GM18870 (cell line): ENCODE measurements at regions not wholly inside any gene's neighbourhood (a gene's known extent, or its start where the extent isn't known, plus 50 kb on each side); places are given as distances from the start of the nearest gene placed in this dataset.

ENCODE experiments used
- ATAC-seq: cut with Tn5 transposase; IDR thresholded peaks from one replicate; pipeline ENCODE4 v1.9.1; 2021; ENCODE audit warnings: moderate library complexity; ENCODE audit not compliant: unreplicated experiment

DNA sequence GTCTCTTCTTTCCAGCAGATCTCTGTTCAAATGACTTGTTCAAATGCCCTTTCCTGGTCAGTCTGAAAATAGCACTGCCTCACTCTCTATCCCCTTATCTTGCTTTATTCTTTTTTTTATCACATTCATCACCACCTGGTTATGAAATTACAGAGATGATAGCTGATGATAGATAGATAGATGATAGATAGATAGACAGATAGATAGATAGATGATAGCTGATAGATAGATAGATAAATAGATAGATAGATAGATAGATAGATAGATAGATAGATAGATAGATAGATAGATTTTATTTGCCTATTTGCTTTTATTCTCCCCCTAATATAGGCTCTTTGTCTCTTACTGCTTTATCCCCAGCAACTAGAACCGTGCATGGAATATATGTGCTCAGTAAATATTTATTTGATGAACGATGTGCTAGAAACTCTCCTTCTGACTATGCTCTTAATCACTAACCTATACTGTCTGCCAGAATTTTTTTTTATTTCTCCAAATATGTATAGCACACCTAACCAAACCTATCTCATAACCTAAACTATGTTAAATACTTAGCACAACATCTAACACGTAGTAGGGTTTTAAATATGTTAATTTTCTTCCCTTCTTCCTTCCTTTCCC, 372.8 kb upstream of the DUSP10 start:
- no peak for ATAC-seq

DNA sequence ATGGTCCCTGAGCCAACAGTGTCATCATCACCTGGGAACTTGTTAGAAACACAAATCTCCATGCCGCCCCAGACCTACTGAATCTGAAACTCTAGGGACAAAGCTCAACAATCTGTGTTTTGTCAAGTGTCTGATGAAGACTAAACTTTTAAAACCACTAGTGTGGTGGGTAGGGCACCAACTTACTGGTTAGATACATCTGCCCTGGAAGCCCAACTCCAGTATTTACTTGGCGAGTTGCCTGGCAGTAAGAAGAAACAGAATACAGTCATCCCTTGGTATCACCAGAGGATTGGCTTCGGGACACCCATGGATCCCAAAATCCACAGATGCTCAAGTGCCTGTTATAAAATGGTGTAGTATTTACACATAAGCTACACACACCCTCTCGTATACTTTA, 367.9 kb upstream of the DUSP10 start:
- no peak for ATAC-seq

DNA sequence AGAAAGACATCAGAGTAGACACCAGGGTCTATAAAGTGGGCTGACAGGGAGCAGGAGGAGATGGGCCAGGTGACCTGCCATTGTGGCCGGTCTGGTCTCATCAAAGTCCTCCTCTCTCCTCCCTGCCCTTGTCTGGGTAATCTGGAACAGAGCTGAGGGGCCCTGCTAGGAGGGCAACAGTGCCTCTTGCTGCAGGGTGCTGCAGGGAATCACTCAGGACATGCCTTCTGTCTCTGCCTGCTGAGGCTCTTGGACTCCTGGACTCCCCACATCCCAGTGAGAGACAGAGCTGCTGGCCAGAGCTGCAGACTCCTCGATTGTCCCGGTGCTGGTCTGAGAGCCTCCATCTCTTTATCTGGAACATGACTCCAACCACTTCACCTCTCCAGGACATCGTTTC, 366.1 kb upstream of the DUSP10 start:
- ATAC-seq, result no peak

DNA sequence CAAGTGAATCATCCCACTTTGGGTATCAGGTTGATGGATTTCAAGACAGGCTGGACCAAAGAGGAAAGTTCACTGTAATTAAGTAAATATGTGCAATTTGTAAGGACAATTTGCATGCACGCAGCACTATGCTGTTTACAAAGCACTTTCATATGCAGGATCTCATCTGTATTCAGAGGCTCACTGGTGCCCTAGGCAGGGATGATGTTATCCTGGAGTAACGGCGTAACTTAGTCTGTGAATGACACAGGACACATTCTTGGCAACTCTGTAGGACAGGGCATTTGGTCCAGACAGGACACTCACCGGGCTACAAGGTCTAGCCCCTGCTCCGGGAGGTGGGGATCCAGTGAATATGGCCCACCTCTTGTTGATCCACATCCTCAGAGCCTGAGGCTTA, 365.4 kb upstream of the DUSP10 start:
- ATAC-seq, result no peak

DNA sequence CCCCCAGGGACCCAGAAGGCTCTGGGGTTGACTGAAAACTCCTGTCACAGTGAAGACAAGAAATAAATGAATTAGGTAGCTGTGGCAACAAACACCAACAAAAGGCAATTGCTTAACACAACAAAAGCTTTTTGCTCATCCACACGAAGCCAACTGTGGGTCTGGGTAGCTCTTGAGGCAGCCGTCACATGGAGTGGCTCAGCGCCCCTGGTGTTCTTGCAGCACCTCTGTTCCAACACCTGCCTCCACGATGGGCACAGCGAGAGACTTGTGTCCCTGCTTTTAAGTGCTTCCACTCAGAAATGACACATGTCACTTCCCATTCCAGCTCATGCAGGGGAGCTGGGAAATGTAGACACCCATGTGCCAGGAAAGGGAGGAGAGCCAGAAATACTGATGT, 364.5 kb upstream of the DUSP10 start:
- no peak for ATAC-seq

DNA sequence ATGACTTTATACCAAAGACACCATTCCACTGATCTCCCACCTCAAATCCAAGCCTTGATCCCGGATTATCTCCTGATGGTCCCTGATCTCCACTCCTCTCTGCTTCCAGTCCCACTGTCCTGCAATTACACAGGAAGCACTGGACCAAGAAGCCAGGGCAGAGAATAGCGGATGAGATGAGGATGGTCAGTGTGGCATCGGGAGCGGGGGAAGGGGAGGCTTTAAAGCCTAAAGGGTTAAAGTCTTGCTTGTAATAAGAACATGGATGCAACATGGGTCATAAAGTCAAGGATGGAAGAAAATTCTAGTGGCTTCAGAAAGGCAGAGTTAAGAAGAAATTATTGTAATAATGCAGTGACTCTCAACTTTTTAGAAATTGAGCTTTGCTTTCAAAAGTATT, 364.0 kb upstream of the DUSP10 start:
- no peak for ATAC-seq

DNA sequence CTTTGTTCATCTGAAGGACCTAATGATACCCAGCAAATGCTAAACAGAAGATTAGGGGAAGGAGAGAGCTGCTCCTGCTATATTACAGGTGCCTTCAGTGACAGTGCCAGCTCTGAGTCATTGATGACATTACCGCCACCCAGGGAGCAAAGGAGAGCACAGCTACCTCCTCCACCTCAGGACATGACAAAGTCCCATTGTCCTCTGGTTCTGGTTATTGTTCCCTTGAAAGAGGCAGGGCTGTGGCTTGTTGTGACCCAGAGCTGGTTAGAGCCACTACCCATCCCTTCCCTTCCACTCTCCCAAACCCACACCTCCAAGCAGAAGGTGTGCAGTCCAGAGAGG, 363.5 kb upstream of the DUSP10 start:
- ATAC-seq, result peak; percentile 55

DNA sequence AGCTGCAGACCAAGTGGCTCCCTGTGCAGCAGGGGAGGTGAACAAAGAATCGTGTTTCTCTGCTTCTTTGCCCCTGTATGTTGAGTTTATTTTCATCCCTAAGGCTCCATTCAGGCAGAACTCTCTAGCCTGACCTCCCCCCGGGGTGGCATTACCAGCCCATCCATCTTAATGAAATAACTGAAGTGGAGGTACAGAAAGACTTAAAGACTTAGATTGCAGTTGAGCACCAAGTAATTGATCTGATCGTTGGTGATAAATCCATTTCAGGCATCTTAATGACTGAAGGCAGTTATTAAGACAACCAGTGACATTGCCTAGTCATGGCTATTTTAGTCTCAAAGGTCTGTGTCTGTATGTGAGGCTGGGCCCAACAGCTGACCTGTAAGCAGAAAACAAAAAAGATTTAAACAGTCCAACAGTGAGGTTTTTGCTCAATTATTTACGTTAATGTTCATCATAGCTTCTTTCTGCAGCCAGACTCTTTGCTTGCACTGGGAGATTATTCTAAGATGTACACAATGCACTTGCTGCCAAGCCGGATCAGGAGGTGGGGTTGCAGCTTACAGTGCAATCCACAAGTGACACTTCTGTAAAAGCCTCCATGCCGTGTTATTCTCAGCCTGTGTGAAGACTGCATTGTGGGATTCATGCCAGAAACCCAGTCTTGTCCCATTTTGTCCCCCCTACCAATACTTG, 363.0 kb upstream of the DUSP10 start:
- no peak for ATAC-seq

DNA sequence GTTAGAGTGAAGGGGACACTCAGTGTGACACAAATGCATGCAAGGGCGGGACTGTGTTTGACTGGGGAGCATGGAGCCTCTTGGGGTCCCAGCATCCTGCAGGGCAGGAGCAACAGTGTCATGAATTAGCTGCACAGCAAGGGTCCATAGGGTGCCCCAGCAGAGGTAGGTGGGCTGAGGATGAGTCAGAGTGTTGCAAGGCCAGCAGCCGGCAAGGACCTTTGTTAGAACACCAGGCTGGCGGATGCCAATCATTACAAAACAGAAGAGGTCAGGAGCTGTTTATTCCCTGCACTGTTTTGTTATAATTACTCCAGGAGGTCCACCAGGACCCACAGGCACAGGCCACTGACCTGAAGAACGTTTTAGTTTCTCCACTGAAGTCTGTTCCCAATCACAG, 362.2 kb upstream of the DUSP10 start:
- ATAC-seq, result no peak

DNA sequence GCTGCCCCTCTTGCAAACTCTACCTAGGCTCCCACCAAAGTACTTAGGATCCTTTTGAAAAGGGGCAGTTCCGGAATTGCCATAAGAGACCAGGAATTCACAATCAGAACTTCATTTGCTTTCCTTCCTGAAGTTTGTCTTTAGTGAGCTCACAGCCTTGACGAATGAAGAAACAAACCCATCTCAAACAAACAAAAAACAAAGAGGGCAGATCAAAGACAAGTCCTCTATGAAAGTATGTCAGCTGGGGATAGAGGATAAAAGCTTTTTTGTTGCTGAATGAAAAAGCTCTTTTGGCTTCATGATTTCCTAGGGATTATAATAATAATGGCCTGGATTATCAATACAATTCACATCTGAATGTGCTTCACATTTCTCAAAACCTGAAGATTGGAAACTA, 357.9 kb upstream of the DUSP10 start:
- ATAC-seq, result no peak

DNA sequence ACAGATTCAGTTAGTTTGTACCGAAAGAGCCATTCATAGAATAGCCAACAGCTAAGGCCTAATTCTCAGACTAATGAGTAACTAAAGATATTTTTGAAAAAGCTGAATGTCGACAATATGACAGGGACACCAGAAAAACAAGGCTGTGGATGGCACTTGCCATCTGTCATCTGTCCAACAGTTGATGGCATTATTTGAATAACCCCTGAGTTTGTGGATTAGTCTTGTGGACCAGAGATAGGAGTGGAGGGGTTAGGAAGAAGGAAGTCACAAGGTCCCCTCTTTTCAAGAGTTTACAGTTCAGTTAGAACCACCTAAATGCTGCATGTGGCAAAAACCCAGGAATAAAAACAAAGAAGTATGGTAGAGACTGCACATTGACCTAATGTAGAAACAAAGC, 356.5 kb upstream of the DUSP10 start:
- ATAC-seq, result no peak

DNA sequence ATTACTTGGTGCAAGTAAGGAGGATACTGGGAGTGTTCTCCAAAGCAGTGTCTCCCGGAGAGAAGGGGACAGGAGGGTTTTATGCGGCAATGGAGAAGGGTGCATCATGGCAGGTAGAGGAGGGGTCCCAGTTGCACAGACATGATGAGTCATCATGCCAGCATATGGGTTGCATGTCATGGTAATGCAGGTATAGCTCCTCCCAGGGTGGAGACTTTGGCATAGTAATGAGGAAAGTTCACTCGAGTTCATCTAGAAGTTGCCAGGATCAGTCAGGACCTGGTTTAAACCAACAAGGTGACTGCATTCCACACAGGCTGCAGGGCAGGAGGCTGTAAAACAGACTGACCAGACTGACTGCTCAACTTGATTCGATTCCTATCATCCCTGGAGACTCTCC, 355.7 kb upstream of the DUSP10 start:
- ATAC-seq, result no peak

DNA sequence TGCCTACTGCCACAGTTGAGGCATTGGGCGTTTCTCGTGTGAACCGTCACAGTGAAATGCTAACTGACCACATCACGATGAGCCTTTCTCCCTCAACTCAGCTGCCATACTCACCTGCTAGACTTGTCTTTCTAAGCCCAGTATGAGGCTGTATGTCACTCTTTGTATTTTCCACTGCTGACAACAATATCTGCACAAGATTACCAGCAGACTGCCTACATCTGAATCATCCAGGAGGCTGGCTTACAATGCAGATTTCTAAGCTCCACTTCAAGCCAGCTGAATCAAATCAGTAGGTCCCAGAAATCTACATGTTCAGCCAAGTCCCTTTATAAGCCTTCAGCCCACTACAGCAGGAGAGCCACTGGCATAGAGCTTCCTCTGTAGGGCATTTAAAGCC, 355.0 kb upstream of the DUSP10 start:
- ATAC-seq, result no peak

DNA sequence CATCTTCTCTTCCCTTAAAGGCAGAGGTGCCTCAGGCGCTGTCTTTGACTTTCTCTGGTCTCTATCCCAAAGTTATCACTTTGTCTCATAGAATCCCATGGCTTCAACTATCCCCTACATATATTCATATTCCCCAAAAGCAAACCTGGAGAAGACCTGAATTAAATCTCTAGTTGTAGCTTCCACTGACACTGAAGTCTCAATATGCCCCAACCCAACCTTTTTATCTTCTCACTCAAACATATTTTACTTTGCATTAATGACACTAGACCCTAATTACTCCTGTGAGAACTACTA, 354.5 kb upstream of the DUSP10 start:
- no peak for ATAC-seq

DNA sequence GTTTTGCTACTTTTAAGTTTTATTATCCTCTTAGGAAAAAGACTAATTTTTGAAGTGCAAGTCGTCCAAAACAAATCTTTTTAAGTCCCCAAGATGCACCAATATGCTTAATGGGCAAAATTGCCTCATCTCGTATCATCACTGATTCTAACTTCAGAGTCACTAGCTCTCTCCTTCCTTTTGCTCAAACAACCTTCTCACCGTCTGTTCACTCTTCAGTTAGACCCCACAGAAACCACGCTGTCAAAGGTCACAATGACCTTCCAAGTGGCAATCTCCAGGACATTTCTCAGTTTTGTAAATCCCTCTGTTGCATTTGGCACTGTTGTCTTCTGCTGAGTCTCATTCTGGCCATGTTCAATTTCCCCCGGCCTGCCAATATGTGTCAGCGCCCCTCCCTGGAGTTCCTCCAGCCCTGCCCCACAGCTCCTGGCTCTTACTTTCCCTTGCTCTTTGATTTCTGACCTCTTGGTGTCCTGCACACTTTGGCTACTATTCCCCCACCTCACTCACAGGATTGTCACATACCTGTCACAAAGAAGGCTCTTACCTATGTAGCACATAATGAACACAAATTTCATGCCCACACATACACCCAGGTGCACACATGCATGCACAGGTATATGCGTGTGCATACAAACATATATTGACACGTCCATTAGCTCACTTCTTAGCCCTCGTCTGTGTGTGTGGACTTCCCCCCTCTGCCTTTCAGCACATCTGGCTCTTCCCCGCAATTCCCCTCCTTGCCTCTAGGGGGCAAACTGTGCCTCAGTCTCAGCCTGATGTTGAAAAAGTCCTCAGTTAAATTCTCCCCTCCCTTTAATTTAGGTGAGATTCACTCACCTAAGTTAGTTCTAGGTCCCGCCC, 354.0 kb upstream of the DUSP10 start:
- peak; percentile 70 for ATAC-seq

DNA sequence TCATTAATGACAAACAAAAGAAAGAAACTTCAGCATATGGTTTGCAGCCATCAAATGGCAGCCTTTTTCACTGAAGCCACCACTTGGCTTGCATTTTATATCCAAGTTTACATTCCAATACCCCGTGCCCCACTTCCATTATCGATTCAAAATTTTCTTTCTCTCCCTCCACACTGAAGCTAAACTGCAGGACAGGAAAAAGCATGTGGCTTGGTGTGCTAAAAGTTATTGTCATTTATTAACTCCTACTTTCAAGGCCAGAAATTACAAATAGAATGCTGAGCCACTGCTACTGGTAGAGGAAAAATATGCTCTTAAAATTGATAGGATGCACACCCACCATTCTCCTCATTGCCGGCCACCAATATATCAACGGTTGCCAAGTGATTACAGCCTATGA, 351.6 kb upstream of the DUSP10 start:
- ATAC-seq, result no peak

DNA sequence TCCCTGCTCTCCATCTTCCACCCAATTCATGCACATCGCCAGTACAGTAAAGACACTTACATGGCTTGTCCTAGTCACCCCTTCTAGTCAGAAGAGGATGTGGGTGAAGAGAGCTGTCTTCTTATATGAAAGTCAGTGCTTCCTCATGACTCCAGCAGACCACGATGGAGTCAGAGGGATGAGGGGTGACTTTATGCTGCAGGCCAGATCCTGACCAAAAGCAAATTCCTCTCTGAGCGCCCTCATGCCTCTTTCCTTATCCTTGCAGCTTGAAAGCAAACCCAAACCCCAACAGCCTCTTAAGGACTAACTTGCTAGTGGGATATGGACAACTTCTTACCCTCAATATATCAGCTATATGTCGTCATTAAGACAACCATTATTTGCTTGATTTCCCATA, 348.2 kb upstream of the DUSP10 start:
- ATAC-seq, result no peak

DNA sequence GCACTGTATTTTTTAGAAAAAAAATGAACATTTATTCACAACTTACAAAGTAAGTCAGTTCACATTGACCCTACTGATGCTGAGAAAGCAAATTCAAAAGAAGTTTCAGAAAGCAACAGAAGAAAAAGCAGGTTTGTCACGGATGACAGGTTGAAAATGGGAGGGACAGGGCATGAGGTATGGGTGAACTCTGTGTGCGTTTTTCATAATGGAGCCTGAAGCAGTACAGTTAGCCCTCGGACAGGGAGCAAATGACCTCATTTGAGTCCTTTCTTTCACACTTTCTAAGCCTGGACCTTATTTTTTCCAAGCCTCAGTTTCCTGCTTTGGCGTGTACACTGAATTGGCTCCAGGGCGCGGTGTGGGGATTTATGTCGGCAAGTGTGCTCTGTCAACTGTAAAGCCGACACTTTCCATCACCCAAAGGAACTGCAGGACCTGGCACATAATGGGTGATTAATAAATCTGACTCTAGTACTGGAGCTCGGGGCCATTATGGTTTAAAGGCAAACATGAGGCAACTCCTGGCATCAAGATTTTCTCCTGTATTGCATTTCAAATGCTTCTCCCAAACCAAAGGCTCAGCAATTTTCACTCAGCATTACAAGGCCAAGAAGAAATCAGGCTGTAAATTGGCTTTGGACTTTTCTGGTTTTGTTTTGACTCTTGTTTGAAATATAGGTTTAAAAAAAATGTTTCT, 345.5 kb upstream of the DUSP10 start:
- no peak for ATAC-seq

DNA sequence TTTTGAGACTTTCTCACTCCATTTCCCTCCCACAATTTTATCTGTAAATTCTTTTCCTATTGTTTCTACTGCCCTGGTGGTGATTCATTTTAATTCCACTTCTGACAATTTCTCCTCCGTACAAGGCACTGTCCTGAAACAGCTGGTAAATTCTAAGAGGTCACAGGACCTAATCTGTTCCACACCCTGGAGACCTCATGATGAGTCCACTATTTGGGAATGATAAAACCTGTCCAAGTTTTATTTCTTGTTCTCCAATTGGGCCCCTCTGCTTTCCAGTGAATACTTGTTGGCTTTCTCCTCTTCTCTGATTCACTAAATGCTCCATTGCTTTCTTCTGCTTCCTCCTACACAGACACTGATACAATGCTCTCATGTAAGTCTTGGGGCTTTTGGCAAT, 343.1 kb upstream of the DUSP10 start:
- no peak for ATAC-seq

DNA sequence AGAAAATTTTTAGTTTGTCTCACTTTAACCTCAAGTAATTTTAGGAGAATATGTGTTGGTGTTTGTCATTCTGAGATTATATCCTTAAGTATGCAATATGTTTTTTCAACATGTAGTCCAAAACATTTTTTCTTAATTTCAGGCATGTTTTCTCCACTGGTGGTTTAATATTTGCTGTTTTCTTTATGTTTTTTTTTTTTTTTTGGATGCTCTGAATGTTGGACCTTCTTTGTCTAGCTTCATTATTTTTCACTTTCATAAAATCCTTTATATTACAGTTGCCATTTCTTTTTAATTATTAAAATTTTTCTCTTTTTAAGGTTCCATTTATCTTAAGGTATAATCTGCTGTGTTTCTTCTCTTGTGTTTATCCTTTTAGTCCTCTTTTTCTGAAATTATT, 342.2 kb upstream of the DUSP10 start:
- ATAC-seq, result no peak

DNA sequence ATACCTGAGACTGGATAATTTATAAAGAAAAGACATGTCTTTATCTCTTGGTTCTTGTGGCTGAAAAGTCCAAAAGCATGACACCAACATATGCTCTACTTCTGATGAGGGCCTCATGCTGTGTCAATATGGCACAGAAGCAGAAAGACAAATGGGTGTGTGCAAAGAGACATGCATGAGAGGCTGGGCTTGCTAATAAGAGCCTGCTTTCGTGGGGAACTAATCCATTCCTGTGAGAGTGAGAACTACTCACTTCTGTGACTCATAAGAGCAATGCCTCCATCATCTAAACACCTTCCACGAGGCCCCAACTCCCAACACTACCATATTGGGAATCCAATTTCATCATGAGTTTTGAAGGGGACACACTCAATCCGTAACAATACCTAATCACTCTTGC, 340.0 kb upstream of the DUSP10 start:
- no peak for ATAC-seq

DNA sequence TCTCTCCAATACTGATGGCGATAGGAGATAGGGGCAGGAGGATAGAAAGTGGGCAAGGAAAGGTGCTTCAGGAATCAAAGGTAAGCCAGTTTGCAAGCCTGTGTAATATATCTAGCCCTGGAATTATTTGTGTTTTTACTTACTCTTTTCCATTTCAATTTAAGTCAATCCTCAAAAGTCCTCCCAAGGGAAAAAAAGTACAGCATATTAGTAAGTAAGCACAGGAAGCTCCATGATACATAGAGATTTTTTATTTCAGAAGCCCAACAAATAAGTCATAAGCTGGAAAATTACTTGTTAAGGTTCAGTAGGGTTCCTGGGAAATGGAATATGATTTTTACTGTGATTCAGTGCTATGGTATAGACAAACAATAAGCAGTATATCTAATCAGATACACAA, 337.7 kb upstream of the DUSP10 start:
- no peak for ATAC-seq
